NB4 (cell line): ENCODE measurements at regions not wholly inside any gene's neighbourhood (a gene's known extent, or its start where the extent isn't known, plus 50 kb on each side); places are given as distances from the start of the nearest gene placed in this dataset.

Source experiments
- DNase-seq: peaks from one replicate; pipeline ENCODE4 v3.0.0; 2010; ENCODE audit warnings: low read depth
- H3K4me3 ChIP-seq: one replicate; pipeline ENCODE4 v1.5.1; 2011; ENCODE audit warnings: mild to moderate bottlenecking, low read depth, low read length, moderate library complexity
- CTCF ChIP-seq: IDR thresholded peaks from one replicate; pipeline ENCODE4 v1.5.1; 2012; ENCODE audit warnings: low read depth, low read length
- MAX ChIP-seq: IDR thresholded peaks from 2 replicates; pipeline ENCODE4 v1.6.1; 2011; ENCODE audit warnings: low read depth, low read length
- MYC ChIP-seq: IDR thresholded peaks from 2 replicates; pipeline ENCODE4 v1.6.1; 2011; ENCODE audit warnings: low read depth, low read length
- POLR2A ChIP-seq: IDR thresholded peaks from 2 replicates; pipeline ENCODE4 v1.6.1; 2011; ENCODE audit warnings: mild to moderate bottlenecking; ENCODE audit not compliant: insufficient read length; ENCODE audit errors: extremely low read depth

- DNase-seq = no peak
- no peak overlapping the region for H3K4me3 ChIP-seq
- TF ChIP-seq CTCF (no peak), POLR2A (no peak), MYC (no peak), MAX (no peak)
Observed at GRCh38 chr5:2383698-2384065, 367.8 kb downstream of the IRX2 start.

GRCh38 chr5:2382776-2383697 lies 368.4 kb downstream of the IRX2 start:
- DNase-seq = no peak
- H3K4me3 ChIP-seq = no peak overlapping the region
- TF ChIP-seq CTCF = no peak
- TF ChIP-seq POLR2A = no peak
- no peak for TF ChIP-seq MYC
- TF ChIP-seq MAX = no peak

GRCh38 chr5:2381861-2382260 lies 369.6 kb downstream of the IRX2 start:
- H3K4me3 ChIP-seq = no peak overlapping the region
- TF ChIP-seq MAX = no peak
- no peak for TF ChIP-seq CTCF
- no peak for TF ChIP-seq MYC
- TF ChIP-seq POLR2A = no peak
- DNase-seq = no peak

GRCh38 chr5:2381070-2381469 lies 370.4 kb downstream of the IRX2 start:
- no peak overlapping the region for H3K4me3 ChIP-seq
- TF ChIP-seq POLR2A = no peak
- no peak for TF ChIP-seq CTCF
- TF ChIP-seq MYC = no peak
- no peak for TF ChIP-seq MAX
- DNase-seq = no peak

GRCh38 chr5:2378976-2379375 lies 372.5 kb downstream of the IRX2 start:
- TF ChIP-seq POLR2A (no peak), MYC (no peak)
- DNase-seq = no peak
- no peak overlapping the region for H3K4me3 ChIP-seq

- no peak for DNase-seq
- TF ChIP-seq MYC (no peak), CTCF (no peak), MAX (no peak), POLR2A (no peak)
Observed at GRCh38 chr5:2378108-2378507, 373.4 kb downstream of the IRX2 start.

More at GRCh38 chr5:2378108-2378507, 373.4 kb downstream of the IRX2 start:
- H3K4me3 ChIP-seq = no peak overlapping the region
